ENCODE measurements at regions not wholly inside any gene's neighbourhood (a gene's known extent, or its start where the extent isn't known, plus 50 kb on each side); places are given as distances from the start of the nearest gene placed in this dataset.

- H3K4me3 ChIP-seq, result no peak overlapping the region
- H3K4me1 ChIP-seq, result no peaks in the 10 kb centered on the region
- intact Hi-C loops (cut with DNase I), result no loop called here
- no peak for DNase-seq
- H3K36me3 ChIP-seq (ENCODE audit: insufficient read depth in 1 of 2, low read depth in 1 of 2), result no peaks in the 10 kb centered on the region
- H3K9me3 ChIP-seq, result no peaks in the 10 kb centered on the region
- H3K27me3 ChIP-seq (ENCODE audit: insufficient read depth in 3 of 3, low read length in 2 of 3), result no peaks in the 10 kb centered on the region
- 42 to 65% (median 42%) methylated on average over 2 of the region's 2 CpGs for WGBS, 3 donors
- no peak for TF ChIP-seq CTCF (IDR thresholded peaks at IDR 0.05)
- H3K27ac ChIP-seq, result no peak overlapping the region
- ATAC-seq, result no peak
Observed at GRCh38 chr7:63008366-63008765, 990.3 kb upstream of the ZNF722 start.

GRCh38 chr7:63009771-63010170 is 988.9 kb upstream of the ZNF722 start:
- WGBS, 3 donors, result 78 to 80% (median 78%) methylated on average over 7 of the region's 7 CpGs
- ATAC-seq (no peak), DNase-seq (no peak)
- TF ChIP-seq CTCF (IDR thresholded peaks at IDR 0.05), result no peak
- Histone ChIP-seq H3K9me3 (no peaks in the 10 kb centered on the region), H3K36me3 (ENCODE audit: insufficient read depth in 1 of 2, low read depth in 1 of 2) (no peaks in the 10 kb centered on the region), H3K27me3 (ENCODE audit: insufficient read depth in 3 of 3, low read length in 2 of 3) (no peaks in the 10 kb centered on the region), H3K4me1 (no peaks in the 10 kb centered on the region), H3K4me3 (no peak overlapping the region), H3K27ac (no peak overlapping the region)
- intact Hi-C loops (cut with DNase I), result no loop called here

- intact Hi-C loops (cut with DNase I), result no loop called here
- Histone ChIP-seq H3K36me3 (ENCODE audit: insufficient read depth in 1 of 2, low read depth in 1 of 2) (no peaks in the 10 kb centered on the region), H3K27me3 (ENCODE audit: insufficient read depth in 3 of 3, low read length in 2 of 3) (no peaks in the 10 kb centered on the region), H3K27ac (no peak overlapping the region), H3K9me3 (no peaks in the 10 kb centered on the region), H3K4me1 (no peaks in the 10 kb centered on the region), H3K4me3 (no peak overlapping the region)
- ATAC-seq (no peak), DNase-seq (no peak)
- no peak for TF ChIP-seq CTCF (IDR thresholded peaks at IDR 0.05)
- WGBS, 3 donors, result 51 to 54% (median 51%) methylated on average over 6 of the region's 6 CpGs
Observed at GRCh38 chr7:63012633-63013183, 985.9 kb upstream of the ZNF722 start.

- ATAC-seq, result no peak
- DNase-seq, result no peak
- no peaks in the 10 kb centered on the region for H3K4me1 ChIP-seq
- H3K36me3 ChIP-seq (ENCODE audit: insufficient read depth in 1 of 2, low read depth in 1 of 2), result no peaks in the 10 kb centered on the region
- TF ChIP-seq CTCF (IDR thresholded peaks at IDR 0.05), result no peak
- no peaks in the 10 kb centered on the region for H3K27me3 ChIP-seq (ENCODE audit: insufficient read depth in 3 of 3, low read length in 2 of 3)
- H3K4me3 ChIP-seq, result no peak overlapping the region
- no peak overlapping the region for H3K27ac ChIP-seq
- intact Hi-C loops (cut with DNase I), result no loop called here
- WGBS, 3 donors, result 79 to 83% (median 82%) methylated on average over 8 of the region's 8 CpGs
- H3K9me3 ChIP-seq, result no peaks in the 10 kb centered on the region
Observed at GRCh38 chr7:63014792-63015191, 983.9 kb upstream of the ZNF722 start.

GRCh38 chr7:63023182-63023787 is 975.4 kb upstream of the ZNF722 start:
- 74 to 80% (median 78%) methylated on average over 7 of the region's 7 CpGs for WGBS, 3 donors
- intact Hi-C loops (cut with DNase I), result no loop called here

More at GRCh38 chr7:63023182-63023787, 975.4 kb upstream of the ZNF722 start:
- no peak for DNase-seq
- no peak for ATAC-seq
- Histone ChIP-seq H3K36me3 (ENCODE audit: insufficient read depth in 1 of 2, low read depth in 1 of 2) (no peaks in the 10 kb centered on the region), H3K4me1 (no peaks in the 10 kb centered on the region), H3K4me3 (no peak overlapping the region), H3K27me3 (ENCODE audit: insufficient read depth in 3 of 3, low read length in 2 of 3) (no peaks in the 10 kb centered on the region), H3K9me3 (peaks cover 6% of the 10 kb centered on the region), H3K27ac (no peak overlapping the region)
- TF ChIP-seq CTCF (IDR thresholded peaks at IDR 0.05), result no peak

Data from psoas muscle (tissue), 7 donors.